Panc1 (cell line): ENCODE measurements at regions not wholly inside any gene's neighbourhood (a gene's known extent, or its start where the extent isn't known, plus 50 kb on each side); places are given as distances from the start of the nearest gene placed in this dataset.

ENCODE experiments used
- CTCF ChIP-seq: fragments of 450-650 bp; IDR thresholded peaks from 2 replicates; pipeline ENCODE4 v1.5.1; 2017; ENCODE audit warnings: mild to moderate bottlenecking
- POLR2AphosphoS5 ChIP-seq: IDR thresholded peaks from 2 replicates; pipeline ENCODE4 v1.6.1; 2012; ENCODE audit warnings: mild to moderate bottlenecking, low read depth, low read length, moderate library complexity
- REST ChIP-seq, 2 experiments: IDR thresholded peaks; 2 replicates each; pipeline ENCODE4 v1.6.1; 2011 to 2012; ENCODE audit warnings: low read depth in 2 of 2, control low read depth in 1 of 2, low read length in 1 of 2, mild to moderate bottlenecking in 1 of 2, moderate library complexity in 1 of 2; ENCODE audit not compliant: insufficient read depth in 1 of 2
- SIN3A ChIP-seq: IDR thresholded peaks from 2 replicates; pipeline ENCODE4 v1.6.1; 2012; ENCODE audit warnings: low read depth, mild to moderate bottlenecking, low read length, moderate library complexity, borderline replicate concordance; ENCODE audit not compliant: insufficient read depth
- TCF7L2 ChIP-seq: IDR thresholded peaks from 2 replicates; pipeline ENCODE4 v1.6.1; 2011; ENCODE audit warnings: mild to moderate bottlenecking, low read depth, low read length, inconsistent platforms

GRCh38 chr5:51214746-51215145 is 168.5 kb upstream of the ISL1 start:
- TF ChIP-seq REST (IDR thresholded peaks at IDR 0.05; ENCODE audit: insufficient read depth in 1 of 2, low read depth in 2 of 2, low read length in 1 of 2) (no peak), CTCF (no peak), POLR2AphosphoS5 (no peak), SIN3A (no peak), TCF7L2 (no peak)
